SU-DHL-6 (cell line): ENCODE measurements at regions not wholly inside any gene's neighbourhood (a gene's known extent, or its start where the extent isn't known, plus 50 kb on each side); places are given as distances from the start of the nearest gene placed in this dataset.
"Not testable (repeated sequence)": the region's sequence is repeated elsewhere in the genome, so short reads cannot be mapped to it uniquely, and the experiment has no call there.

Experiments used
- H2AFZ ChIP-seq: fragments of 200-600 bp; sonication (generic); 2 replicates; pipeline ENCODE4 v1.6.1; 2014; ENCODE audit warnings: low read depth, mild to moderate bottlenecking, moderate library complexity, mixed read lengths, antibody characterized with exemption, low read length; ENCODE audit not compliant: severe bottlenecking
- H3F3A ChIP-seq: fragments of 200-600 bp; shearing (Covaris generic); 2 replicates; pipeline ENCODE4 v1.6.0; 2016; ENCODE audit warnings: antibody characterized with exemption, mild to moderate bottlenecking; ENCODE audit not compliant: insufficient read depth
- H3K27ac ChIP-seq: fragments of 200-600 bp; sonication (generic); 2 replicates; pipeline ENCODE4 v1.5.1; 2016; ENCODE audit warnings: low read depth, mild to moderate bottlenecking, low read length, moderate library complexity, mixed read lengths
- H3K27me3 ChIP-seq: fragments of 200-600 bp; sonication (generic), shearing (Covaris generic); 2 replicates; pipeline ENCODE4 v1.6.0; 2014; ENCODE audit warnings: mild to moderate bottlenecking, low read length
- H3K36me3 ChIP-seq: fragments of 200-600 bp; sonication (generic); 2 replicates; pipeline ENCODE4 v1.6.1; 2014; ENCODE audit warnings: mild to moderate bottlenecking, low read length, mixed read lengths
- H3K4me2 ChIP-seq: fragments of 300-600, 200-600 bp; shearing (Covaris generic), sonication (generic); 2 replicates; pipeline ENCODE4 v1.6.0; 2014; ENCODE audit warnings: low read length, low read depth, mild to moderate bottlenecking; ENCODE audit not compliant: poor library complexity, severe bottlenecking
- H3K4me3 ChIP-seq: fragments of 200-600 bp; sonication (generic); 2 replicates; pipeline ENCODE4 v1.5.1; 2014; ENCODE audit warnings: antibody characterized with exemption, low read length, mild to moderate bottlenecking, mixed read lengths; ENCODE audit not compliant: insufficient read depth, poor library complexity, severe bottlenecking
- H3K79me2 ChIP-seq: fragments of 200-600 bp; sonication (generic); 2 replicates; pipeline ENCODE4 v1.6.1; 2014; ENCODE audit warnings: mild to moderate bottlenecking, low read length, moderate library complexity; ENCODE audit not compliant: insufficient read depth
- H3K9ac ChIP-seq: fragments of 200-600 bp; sonication (generic); 2 replicates; pipeline ENCODE4 v1.7.0; 2014; ENCODE audit warnings: mild to moderate bottlenecking, low read length
- H3K9me2 ChIP-seq: fragments of 200-600 bp; sonication (generic); replicated peaks from 2 replicates; pipeline ENCODE4 v1.6.1; 2014; ENCODE audit warnings: low read length; ENCODE audit not compliant: insufficient read depth
- H3K9me3 ChIP-seq: fragments of 200-600 bp; sonication (generic); 2 replicates; pipeline ENCODE4 v1.6.1; 2014; ENCODE audit warnings: low read length, mixed read lengths; ENCODE audit not compliant: insufficient read depth
- H4K20me1 ChIP-seq: fragments of 200-600 bp; sonication (generic); 2 replicates; pipeline ENCODE4 v1.6.1; 2014; ENCODE audit warnings: low read depth, mild to moderate bottlenecking, antibody characterized with exemption, low read length, moderate library complexity, mixed read lengths
- CTCF ChIP-seq: fragments of 200-600 bp; sonication (generic); IDR thresholded peaks from one replicate; pipeline ENCODE4 v1.5.1; 2017; ENCODE audit warnings: antibody characterized with exemption, mild to moderate bottlenecking, low read length, moderate library complexity; ENCODE audit not compliant: insufficient read depth, poor library complexity, severe bottlenecking
- EZH2phosphoT487 ChIP-seq: fragments of 200-600 bp; sonication (generic), shearing (Covaris generic); conservative IDR thresholded peaks from 2 replicates; pipeline ENCODE4 v1.6.1; 2018; ENCODE audit warnings: mild to moderate bottlenecking, antibody characterized with exemption, low read length, moderate library complexity, mixed read lengths

- Histone ChIP-seq H3K9me2 (no peaks in the 10 kb centered on the region), H4K20me1 (no peaks in the 10 kb centered on the region), H3K27ac (no peak overlapping the region), H3K4me3 (no peak overlapping the region), H3F3A (no peaks in the 10 kb centered on the region), H3K27me3 (no peaks in the 10 kb centered on the region), H3K79me2 (no peaks in the 10 kb centered on the region), H2AFZ (no peak overlapping the region), H3K9ac (no peak overlapping the region), H3K4me2 (no peak overlapping the region), H3K9me3 (no peaks in the 10 kb centered on the region), H3K36me3 (no peaks in the 10 kb centered on the region)
- no peak for TF ChIP-seq CTCF
- no peak for TF ChIP-seq EZH2phosphoT487
Measured at GRCh38 chr19:20294181-20294580, 127.2 kb downstream of the ZNF486 start.

DNA sequence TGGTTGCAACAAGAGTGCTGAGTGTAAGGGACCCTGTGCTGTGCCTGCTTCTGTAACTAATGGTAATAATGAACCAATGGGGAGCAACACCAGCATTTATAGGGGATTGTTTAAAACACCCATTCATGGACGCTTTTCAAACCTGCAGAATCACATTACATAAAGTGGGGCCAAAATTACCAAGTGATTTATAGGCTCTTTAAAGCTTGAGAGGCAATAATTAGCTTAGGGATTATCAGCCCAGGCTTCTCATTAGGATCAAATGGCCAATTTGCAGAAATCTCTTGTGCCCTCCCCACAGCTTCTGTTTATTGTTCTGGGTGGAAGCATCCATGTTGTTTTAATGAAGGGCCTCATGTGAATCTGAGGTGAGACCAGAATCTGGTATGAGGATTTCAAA lies 125.5 kb downstream of the ZNF486 start:
- not testable (repeated sequence) for H3K9me2 ChIP-seq, H4K20me1 ChIP-seq, H3K79me2 ChIP-seq, H3F3A ChIP-seq, H3K9me3 ChIP-seq, H3K27me3 ChIP-seq, H2AFZ ChIP-seq, H3K4me2 ChIP-seq, H3K9ac ChIP-seq, H3K27ac ChIP-seq, H3K36me3 ChIP-seq, H3K4me3 ChIP-seq

GRCh38 chr19:20289186-20289585 lies 122.2 kb downstream of the ZNF486 start:
- Histone ChIP-seq H4K20me1 (no peaks in the 10 kb centered on the region), H3K9me3 (no peaks in the 10 kb centered on the region), H3K27ac (no peak overlapping the region), H3K27me3 (no peaks in the 10 kb centered on the region), H3K9me2 (no peaks in the 10 kb centered on the region), H3K79me2 (no peaks in the 10 kb centered on the region), H2AFZ (no peak overlapping the region), H3K36me3 (no peaks in the 10 kb centered on the region), H3K9ac (no peak overlapping the region), H3F3A (no peaks in the 10 kb centered on the region), H3K4me3 (no peak overlapping the region), H3K4me2 (no peak overlapping the region)
- no peak for TF ChIP-seq EZH2phosphoT487
- TF ChIP-seq CTCF, result no peak

DNA sequence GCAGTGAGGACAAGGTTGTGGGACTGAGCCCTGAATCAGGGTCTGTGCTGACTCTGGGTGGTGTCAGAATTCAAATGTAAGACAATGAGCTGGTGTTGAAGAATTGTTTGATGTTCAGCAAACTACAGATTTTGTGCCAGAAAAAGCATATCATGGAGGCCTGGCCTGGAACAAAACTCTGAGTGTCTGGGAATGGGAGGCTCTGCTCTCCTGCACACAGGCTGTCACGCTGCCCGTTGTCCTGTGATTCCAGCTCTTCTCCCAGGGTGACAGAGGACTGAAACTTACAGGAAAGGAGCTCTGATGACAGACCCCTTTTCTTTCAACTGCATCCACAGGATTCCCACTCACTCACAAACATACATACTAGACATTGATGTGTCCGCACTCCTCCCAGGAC lies 120.1 kb downstream of the ZNF486 start:
- no peak overlapping the region for H3K27ac ChIP-seq
- TF ChIP-seq CTCF (no peak), EZH2phosphoT487 (no peak)

DNA sequence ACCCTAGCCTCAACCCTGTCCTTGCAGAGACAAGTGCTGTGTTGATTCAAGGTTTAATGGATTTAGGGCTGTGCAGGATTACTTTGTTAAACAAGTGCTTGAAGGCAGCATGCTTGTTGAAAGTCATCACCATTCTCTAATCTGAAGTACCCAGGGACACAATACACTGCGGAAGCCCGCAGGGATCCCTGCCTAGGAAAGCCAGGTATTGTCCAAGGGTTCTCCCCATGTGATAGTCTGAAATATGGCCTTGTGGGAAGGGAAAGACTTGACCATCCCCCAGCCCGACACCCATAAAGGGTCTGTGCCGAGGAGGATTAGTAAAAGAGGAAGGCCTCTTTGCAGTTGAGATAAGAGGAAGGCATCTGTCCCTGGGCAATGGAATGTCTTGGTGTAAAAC lies 118.9 kb downstream of the ZNF486 start:
- not testable (repeated sequence) for H3F3A ChIP-seq, H3K4me3 ChIP-seq, H3K9ac ChIP-seq, H2AFZ ChIP-seq, H4K20me1 ChIP-seq, H3K79me2 ChIP-seq, H3K27me3 ChIP-seq, H3K9me3 ChIP-seq, H3K27ac ChIP-seq, H3K9me2 ChIP-seq, H3K36me3 ChIP-seq, H3K4me2 ChIP-seq

More for the DNA sequence above, 120.1 kb downstream of the ZNF486 start:
- H4K20me1 ChIP-seq, result no peaks in the 10 kb centered on the region
- H3K27me3 ChIP-seq, result no peaks in the 10 kb centered on the region
- no peak overlapping the region for H2AFZ ChIP-seq
- H3K4me2 ChIP-seq, result no peak overlapping the region
- no peaks in the 10 kb centered on the region for H3F3A ChIP-seq
- no peaks in the 10 kb centered on the region for H3K9me3 ChIP-seq
- no peak overlapping the region for H3K4me3 ChIP-seq
- no peaks in the 10 kb centered on the region for H3K36me3 ChIP-seq
- no peak overlapping the region for H3K9ac ChIP-seq
- no peaks in the 10 kb centered on the region for H3K9me2 ChIP-seq
- H3K79me2 ChIP-seq, result no peaks in the 10 kb centered on the region
